GM23248 (cell line): ENCODE measurements at regions not wholly inside any gene's neighbourhood (a gene's known extent, or its start where the extent isn't known, plus 50 kb on each side); places are given as distances from the start of the nearest gene placed in this dataset.
A peak's percentile ranks its signal among the peaks of the same experiment; 100 is the strongest.

Experiments
- DNase-seq: peaks from one replicate; pipeline ENCODE4 v3.0.0-alpha.2; 2015
- H2AFZ ChIP-seq: fragments of 200-600 bp; sonication (generic); 2 replicates; pipeline ENCODE4 v1.6.1; 2016; ENCODE audit warnings: antibody characterized with exemption
- H3F3A ChIP-seq: fragments of 200-600 bp; sonication (generic); 2 replicates; pipeline ENCODE4 v1.6.1; 2016; ENCODE audit warnings: mild to moderate bottlenecking, antibody characterized with exemption, mixed run types; ENCODE audit not compliant: insufficient read depth
- H3K27ac ChIP-seq: fragments of 200-600 bp; sonication (generic); 2 replicates; pipeline ENCODE4 v1.5.1; 2016; ENCODE audit warnings: mild to moderate bottlenecking
- H3K27me3 ChIP-seq: fragments of 200-600 bp; sonication (generic); replicated peaks from 2 replicates; pipeline ENCODE4 v1.6.1; 2016; ENCODE audit warnings: mild to moderate bottlenecking; ENCODE audit not compliant: insufficient read depth
- H3K36me3 ChIP-seq: fragments of 200-600 bp; sonication (generic); 2 replicates; pipeline ENCODE4 v1.6.1; 2016; ENCODE audit warnings: low read depth, mild to moderate bottlenecking
- H3K4me1 ChIP-seq: fragments of 200-600 bp; sonication (generic); 2 replicates; pipeline ENCODE4 v1.6.1; 2016; ENCODE audit warnings: mild to moderate bottlenecking; ENCODE audit not compliant: insufficient read depth
- H3K4me2 ChIP-seq: fragments of 200-600 bp; sonication (generic); one replicate; pipeline ENCODE4 v1.6.1; 2016; ENCODE audit warnings: mild to moderate bottlenecking; ENCODE audit not compliant: unreplicated experiment
- H3K4me3 ChIP-seq: fragments of 200-600 bp; sonication (generic); 2 replicates; pipeline ENCODE4 v1.5.1; 2016; ENCODE audit warnings: mild to moderate bottlenecking
- H3K79me2 ChIP-seq: fragments of 200-600 bp; sonication (generic); 2 replicates; pipeline ENCODE4 v1.6.1; 2016; ENCODE audit warnings: mild to moderate bottlenecking; ENCODE audit not compliant: insufficient read depth
- H3K9ac ChIP-seq: fragments of 200-600 bp; sonication (generic); 2 replicates; pipeline ENCODE4 v1.6.1; 2016; ENCODE audit warnings: mild to moderate bottlenecking
- H3K9me2 ChIP-seq: fragments of 200-600 bp; sonication (generic); 2 replicates; pipeline ENCODE4 v1.6.1; 2016; ENCODE audit warnings: mixed run types, mild to moderate bottlenecking, moderate library complexity; ENCODE audit not compliant: insufficient read depth
- H3K9me3 ChIP-seq: fragments of 200-600 bp; sonication (generic); one replicate; pipeline ENCODE4 v1.6.1; 2017; ENCODE audit warnings: low read depth
- H4K20me1 ChIP-seq: fragments of 200-600 bp; sonication (generic); 2 replicates; pipeline ENCODE4 v1.6.0; 2016; ENCODE audit not compliant: insufficient read depth
- EZH2 ChIP-seq: fragments of 200-600 bp; sonication (generic); IDR thresholded peaks from 2 replicates; pipeline ENCODE4 v1.6.1; 2018; ENCODE audit warnings: antibody characterized with exemption, mild to moderate bottlenecking; ENCODE audit not compliant: insufficient read depth, poor library complexity, severe bottlenecking
- EZH2phosphoT487 ChIP-seq: fragments of 200-600 bp; sonication (generic); IDR thresholded peaks from 2 replicates; pipeline ENCODE4 v1.6.1; 2018; ENCODE audit warnings: antibody characterized with exemption, moderate library complexity, mild to moderate bottlenecking, low read depth; ENCODE audit not compliant: insufficient read depth
- WGBS, 2 experiments: methylation state at CpG; one replicate each; pipeline ENCODE4 v1.1.6; 2015 to 2017; ENCODE audit warnings: low lambda C conversion rate in 2 of 2, low coverage in 1 of 2; ENCODE audit errors: missing lambda C conversion rate in 2 of 2; 5-methylcytosine and 5-hydroxymethylcytosine counted together
- in situ Hi-C: fragments of 300-500 bp; cut with MboI; formaldehyde crosslinking; loops from 2 replicates; pipeline ENCODE4 v1.15.0; 2020

DNA sequence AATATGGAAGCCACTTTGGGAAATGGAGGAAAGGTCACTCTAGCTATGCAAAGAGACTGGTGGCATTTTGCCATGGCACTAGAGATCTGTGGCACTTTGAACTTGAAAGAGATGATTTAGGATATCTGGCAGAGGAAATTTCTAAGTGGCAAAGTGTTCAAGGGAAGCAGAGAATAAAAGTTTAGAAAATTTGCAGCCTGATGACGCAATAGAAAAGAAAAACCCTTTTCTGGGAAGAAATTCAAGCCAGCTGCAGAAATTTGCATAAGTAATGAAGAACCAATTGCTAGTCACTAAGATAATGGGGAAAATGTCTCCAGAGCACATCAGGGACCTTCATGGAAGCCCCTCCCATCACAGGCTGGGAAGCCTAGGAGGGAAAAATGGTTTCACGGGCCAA, 191.1 kb upstream of the B3GALT2 start:
- Histone ChIP-seq H2AFZ (no peak overlapping the region), H3K36me3 (no peaks in the 10 kb centered on the region), H3K9me3 (no peaks in the 10 kb centered on the region), H4K20me1 (no peaks in the 10 kb centered on the region), H3K27ac (no peak overlapping the region), H3K4me3 (no peak overlapping the region), H3F3A (no peaks in the 10 kb centered on the region), H3K4me2 (no peak overlapping the region), H3K9me2 (no peaks in the 10 kb centered on the region), H3K9ac (no peak overlapping the region), H3K79me2 (no peaks in the 10 kb centered on the region), H3K27me3 (no peaks in the 10 kb centered on the region), H3K4me1 (no peaks in the 10 kb centered on the region)
- WGBS, 2 experiments, result 35 to 53% methylated on average over 2 of the region's 2 CpGs
- in situ Hi-C loops, result no loop called here
- TF ChIP-seq EZH2phosphoT487 (no peak), EZH2 (no peak)
- DNase-seq, result no peak

DNA sequence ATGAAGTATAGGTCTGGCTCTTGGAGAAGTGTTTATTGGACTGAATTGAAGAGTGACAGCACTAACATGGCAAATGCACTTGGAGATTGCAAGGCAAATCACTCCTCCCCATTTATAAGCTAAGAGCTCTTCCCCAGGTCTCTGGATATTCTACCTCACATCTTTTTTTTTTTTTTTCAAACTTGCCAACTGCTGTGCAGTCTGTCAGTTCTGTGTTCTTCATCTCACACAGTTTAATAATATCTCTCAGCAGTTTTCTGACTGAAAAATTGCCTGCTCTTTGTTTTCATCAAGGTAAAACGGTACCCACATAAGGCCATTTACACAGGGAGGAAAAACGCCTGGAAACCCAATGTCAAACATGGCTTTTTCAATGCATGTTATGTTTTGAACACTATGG, 186.1 kb upstream of the B3GALT2 start:
- Histone ChIP-seq H2AFZ (no peak overlapping the region), H3K27me3 (no peaks in the 10 kb centered on the region), H3K79me2 (no peaks in the 10 kb centered on the region), H3F3A (no peaks in the 10 kb centered on the region), H3K9ac (no peak overlapping the region), H3K9me2 (no peaks in the 10 kb centered on the region), H3K4me1 (no peaks in the 10 kb centered on the region), H3K36me3 (no peaks in the 10 kb centered on the region), H3K27ac (no peak overlapping the region), H3K4me2 (no peak overlapping the region), H3K4me3 (no peak overlapping the region), H4K20me1 (no peaks in the 10 kb centered on the region), H3K9me3 (no peaks in the 10 kb centered on the region)
- in situ Hi-C loops, result no loop called here
- WGBS, 2 experiments, result 41 to 46% methylated on average over 2 of the region's 2 CpGs
- no peak for DNase-seq
- TF ChIP-seq EZH2 (no peak), EZH2phosphoT487 (no peak)

DNA sequence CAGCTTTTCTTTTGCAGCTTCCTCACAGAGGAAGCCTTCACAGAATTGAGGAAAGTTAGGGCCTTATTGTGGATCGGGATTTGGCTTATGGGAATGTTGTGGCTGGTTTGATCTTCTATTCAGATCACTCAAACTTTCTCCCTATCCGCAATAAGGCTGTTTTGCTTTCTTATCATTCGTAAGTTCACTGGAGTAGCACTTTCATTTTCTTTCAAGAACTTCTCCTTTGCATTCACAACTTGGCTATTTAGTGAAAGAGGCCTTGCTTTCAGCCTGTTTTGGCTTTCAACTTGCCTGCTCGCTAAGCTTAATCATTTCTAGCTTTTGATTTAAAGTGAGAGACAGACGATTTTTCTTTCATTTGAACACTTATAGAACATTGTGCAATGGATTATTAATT, 181.9 kb upstream of the B3GALT2 start:
- Histone ChIP-seq H3K4me2 (no peak overlapping the region), H3K9me2 (no peaks in the 10 kb centered on the region), H2AFZ (peak overlapping the region; percentile 57), H3K27ac (no peak overlapping the region), H3K9ac (no peak overlapping the region), H3K79me2 (no peaks in the 10 kb centered on the region), H4K20me1 (no peaks in the 10 kb centered on the region), H3F3A (no peaks in the 10 kb centered on the region), H3K27me3 (no peaks in the 10 kb centered on the region), H3K9me3 (no peaks in the 10 kb centered on the region), H3K36me3 (no peaks in the 10 kb centered on the region), H3K4me3 (no peak overlapping the region), H3K4me1 (no peaks in the 10 kb centered on the region)
- DNase-seq, result no peak
- no peak for TF ChIP-seq EZH2
- no peak for TF ChIP-seq EZH2phosphoT487
- in situ Hi-C loops, result no loop called here
- 52 to 53% methylated on average over 5 of the region's 5 CpGs for WGBS, 2 experiments

DNA sequence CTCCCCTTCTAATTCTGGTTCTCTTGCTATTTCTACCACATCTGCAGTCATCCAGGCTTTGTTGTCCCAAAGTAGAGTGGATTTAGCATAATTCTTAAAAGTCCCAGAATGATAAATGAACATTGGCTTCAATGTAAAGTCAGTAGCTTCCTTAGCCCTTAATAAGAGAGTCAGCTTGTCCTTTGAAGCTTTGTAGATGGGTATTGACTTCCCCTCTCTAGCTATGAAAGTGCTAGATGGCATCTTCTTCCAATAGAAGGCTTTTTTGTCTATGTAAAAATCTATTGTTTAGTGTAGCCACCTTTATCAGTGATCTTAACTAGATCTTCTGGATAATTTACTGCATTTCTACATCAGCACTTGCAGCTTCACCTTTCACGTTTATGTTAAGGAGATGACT, 181.4 kb upstream of the B3GALT2 start:
- Histone ChIP-seq H3F3A (no peaks in the 10 kb centered on the region), H3K27me3 (no peaks in the 10 kb centered on the region), H2AFZ (peak overlapping the region; percentile 57), H3K79me2 (no peaks in the 10 kb centered on the region), H3K36me3 (no peaks in the 10 kb centered on the region), H3K4me2 (no peak overlapping the region), H3K27ac (no peak overlapping the region), H3K9me2 (no peaks in the 10 kb centered on the region), H4K20me1 (no peaks in the 10 kb centered on the region), H3K4me3 (no peak overlapping the region), H3K9ac (no peak overlapping the region), H3K4me1 (no peaks in the 10 kb centered on the region), H3K9me3 (no peaks in the 10 kb centered on the region)
- no peak for DNase-seq
- TF ChIP-seq EZH2, result no peak
- TF ChIP-seq EZH2phosphoT487, result no peak
- 92 to 94% methylated on average over 1 of the region's 1 CpG for WGBS, 2 experiments
- in situ Hi-C loops, result no loop called here
